VCaP (cell line): ENCODE measurements at regions not wholly inside any gene's neighbourhood (a gene's known extent, or its start where the extent isn't known, plus 50 kb on each side); places are given as distances from the start of the nearest gene placed in this dataset.

Source experiments
- H3K27ac ChIP-seq: fragments of 450-650 bp; 2 replicates; pipeline ENCODE4 v1.5.1; 2017
- TF ChIP-seq, protein P1 (sequence below): fragments of 450-650 bp; conservative IDR thresholded peaks from 2 replicates; pipeline ENCODE4 v1.5.1; 2017; ENCODE audit warnings: mild to moderate bottlenecking, moderate library complexity

DNA sequence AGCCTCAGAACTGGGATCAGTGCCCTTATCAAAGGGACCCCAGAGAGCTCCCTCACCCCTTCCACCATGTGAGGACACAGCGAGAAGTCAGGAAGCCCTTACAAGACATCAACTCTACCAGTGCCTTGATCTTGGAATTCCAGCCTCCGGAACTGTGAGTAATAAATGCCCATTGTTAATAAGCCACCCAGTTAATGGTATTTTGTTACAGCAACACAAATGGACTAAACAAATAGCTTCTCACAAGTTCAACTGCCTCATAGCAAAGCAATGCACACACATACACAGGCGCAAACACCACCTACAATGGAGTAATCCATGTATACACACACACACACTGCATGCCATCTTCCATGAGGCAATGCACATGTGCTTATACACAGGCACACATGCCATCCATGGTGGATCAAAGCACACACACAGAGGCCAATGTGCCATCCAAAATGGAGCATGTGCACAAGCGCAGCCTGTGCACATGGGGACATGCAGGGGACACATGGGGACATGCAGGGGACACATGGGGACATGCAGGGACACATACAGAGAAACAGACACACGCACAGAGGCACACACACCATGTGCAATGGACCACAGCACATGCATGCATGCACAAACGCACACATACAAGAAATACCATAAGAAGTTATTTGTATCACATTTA is 137.6 kb upstream of the TBL1X start:
- TF ChIP-seq, protein P1, sequence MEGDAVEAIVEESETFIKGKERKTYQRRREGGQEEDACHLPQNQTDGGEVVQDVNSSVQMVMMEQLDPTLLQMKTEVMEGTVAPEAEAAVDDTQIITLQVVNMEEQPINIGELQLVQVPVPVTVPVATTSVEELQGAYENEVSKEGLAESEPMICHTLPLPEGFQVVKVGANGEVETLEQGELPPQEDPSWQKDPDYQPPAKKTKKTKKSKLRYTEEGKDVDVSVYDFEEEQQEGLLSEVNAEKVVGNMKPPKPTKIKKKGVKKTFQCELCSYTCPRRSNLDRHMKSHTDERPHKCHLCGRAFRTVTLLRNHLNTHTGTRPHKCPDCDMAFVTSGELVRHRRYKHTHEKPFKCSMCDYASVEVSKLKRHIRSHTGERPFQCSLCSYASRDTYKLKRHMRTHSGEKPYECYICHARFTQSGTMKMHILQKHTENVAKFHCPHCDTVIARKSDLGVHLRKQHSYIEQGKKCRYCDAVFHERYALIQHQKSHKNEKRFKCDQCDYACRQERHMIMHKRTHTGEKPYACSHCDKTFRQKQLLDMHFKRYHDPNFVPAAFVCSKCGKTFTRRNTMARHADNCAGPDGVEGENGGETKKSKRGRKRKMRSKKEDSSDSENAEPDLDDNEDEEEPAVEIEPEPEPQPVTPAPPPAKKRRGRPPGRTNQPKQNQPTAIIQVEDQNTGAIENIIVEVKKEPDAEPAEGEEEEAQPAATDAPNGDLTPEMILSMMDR, result no peak
- H3K27ac ChIP-seq, result no peak overlapping the region

DNA sequence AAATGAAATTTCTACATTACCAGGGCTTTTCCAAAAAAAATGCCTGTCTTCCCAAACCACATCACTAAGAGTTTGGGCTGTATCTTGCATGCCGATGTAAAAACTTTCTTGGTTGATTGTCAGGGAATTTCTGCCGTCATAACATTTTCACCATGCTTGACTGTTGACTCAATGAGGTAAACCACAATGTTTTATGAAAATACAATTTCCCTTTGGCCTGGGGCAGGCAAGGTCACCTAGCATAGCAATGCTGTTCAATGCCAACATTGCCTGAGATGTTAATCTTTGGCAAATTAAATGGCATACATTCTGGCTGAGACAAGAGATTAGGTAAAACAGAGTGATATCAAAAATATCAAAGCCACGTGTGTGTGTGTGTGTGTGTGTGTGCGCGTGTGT is 137.1 kb upstream of the TBL1X start:
- H3K27ac ChIP-seq, result no peak overlapping the region

DNA sequence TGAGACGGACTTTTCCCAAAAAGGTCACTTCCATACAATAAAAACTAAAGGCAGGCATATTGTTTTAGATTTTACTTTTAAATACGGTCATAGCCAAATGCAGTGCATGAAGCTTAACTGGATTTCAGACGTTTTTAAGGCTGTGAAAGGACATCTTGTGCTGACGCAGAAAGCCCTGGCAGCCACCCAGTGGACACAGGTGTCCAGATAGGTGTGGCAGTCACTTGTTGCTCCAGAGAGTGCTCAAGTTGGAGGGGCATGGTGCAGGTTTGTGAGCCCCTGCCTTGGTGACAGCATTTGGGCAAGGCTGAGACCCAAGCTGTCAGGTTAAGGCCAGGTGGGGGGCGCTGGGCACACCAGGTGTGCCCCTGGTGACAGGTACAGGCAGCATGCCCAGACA is 135.8 kb upstream of the TBL1X start:
- TF ChIP-seq, protein P1, result no peak

More for the DNA sequence above, 137.1 kb upstream of the TBL1X start:
- TF ChIP-seq, protein P1, result no peak

DNA sequence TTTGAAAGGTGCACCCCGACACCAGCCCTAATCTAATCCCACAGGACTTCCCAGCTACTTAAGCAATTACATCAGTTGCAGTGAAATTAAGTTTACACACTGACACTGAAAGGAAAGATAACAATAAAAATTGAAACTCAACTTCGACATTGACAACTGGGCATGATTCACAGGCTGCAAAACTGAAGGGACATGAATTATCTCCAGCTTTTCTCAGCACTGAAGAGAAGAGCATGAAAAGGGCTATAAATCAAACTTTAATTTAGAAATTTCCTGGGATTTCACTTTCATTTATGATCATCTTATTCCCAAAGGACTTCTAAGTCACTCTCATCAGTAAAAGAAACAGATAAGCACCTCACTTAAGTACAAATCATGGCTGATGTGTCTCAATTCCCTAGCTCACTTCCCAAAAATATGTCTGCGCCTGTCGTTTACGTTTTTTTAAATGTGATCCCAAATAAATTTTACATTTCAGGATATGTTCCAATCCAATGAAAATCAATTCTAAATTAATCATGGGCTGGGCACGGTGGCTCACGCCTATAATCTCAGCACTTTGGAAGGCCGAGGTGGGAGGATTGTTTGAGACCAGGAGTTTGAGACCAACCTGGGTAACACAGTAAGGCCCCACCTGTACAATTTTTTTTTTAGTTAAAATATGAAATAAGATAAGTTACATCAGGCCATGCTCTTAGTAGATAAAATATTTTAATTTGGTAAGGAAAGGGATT is 134.4 kb upstream of the TBL1X start:
- TF ChIP-seq, protein P1, result no peak
- no peak overlapping the region for H3K27ac ChIP-seq

More for the DNA sequence above, 135.8 kb upstream of the TBL1X start:
- no peak overlapping the region for H3K27ac ChIP-seq

DNA sequence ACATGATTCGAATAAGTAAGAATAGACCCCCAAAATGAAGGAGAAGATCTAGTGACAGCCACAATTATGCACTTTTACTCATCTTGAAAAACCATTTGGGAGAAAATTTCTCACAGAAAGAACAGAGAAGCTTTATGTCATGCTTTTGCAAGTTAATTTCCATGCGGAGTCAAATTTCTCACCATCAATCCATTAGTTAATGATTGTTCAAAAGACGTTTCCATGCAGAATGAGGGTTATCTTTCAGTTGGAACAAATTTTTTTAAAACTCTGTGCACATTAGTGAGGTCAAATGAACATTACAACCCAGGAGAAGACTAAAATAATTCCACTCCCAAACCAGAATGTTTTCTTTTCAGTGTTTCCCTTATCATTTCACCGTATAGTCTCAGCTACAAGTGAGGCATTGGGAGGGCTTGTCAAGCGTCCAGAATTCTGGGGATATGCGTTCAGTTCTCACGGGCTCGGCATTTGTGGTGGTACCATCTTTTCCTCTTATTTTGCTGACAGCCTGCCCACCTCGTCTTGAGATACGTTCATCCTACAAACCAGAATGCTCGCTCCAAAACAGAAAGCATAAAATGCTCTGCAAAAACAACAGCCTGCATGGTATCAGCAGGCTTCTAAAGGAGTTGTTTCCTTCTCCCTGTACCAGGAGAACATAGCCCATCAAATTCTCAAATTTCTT is 130.8 kb upstream of the TBL1X start:
- H3K27ac ChIP-seq, result no peak overlapping the region
- TF ChIP-seq, protein P1, result no peak

DNA sequence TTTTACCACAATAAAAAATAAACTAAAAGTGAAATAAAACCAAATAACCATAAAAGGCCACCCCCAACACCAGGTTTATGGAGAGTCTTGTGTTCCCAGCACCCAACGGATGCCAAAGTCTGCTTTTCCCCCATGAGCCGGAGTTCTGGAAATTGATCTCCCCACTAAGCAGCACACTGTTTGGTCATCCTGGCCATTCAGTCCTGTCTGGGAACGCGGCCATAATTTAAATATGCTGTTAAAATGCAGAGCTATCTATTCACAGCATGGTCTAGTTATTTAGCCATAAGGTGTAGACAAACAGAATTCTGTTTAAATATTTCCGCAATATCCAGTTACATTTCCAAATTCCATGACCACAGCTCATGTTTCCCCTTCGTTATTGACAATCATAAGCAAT is 129.6 kb upstream of the TBL1X start:
- H3K27ac ChIP-seq, result no peak overlapping the region
- TF ChIP-seq, protein P1, result no peak

DNA sequence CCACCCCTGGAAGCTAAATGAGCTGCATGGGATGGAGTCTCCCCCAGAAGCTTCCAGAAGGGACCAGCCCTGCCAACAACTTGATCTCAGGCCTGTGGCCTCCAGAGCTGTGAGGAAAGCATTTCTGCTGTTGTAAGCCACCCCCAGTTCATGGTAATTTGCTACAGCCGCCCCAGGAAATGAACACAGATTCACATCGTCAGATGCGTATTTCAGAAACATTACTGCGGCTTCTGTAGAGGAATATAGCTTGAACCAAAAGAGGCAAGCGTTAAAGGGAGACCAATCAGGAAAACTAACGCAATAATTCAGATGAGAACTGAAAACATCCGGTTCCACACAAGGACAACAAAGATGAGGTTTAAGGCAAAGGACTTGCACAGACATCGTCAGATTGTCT is 128.4 kb upstream of the TBL1X start:
- TF ChIP-seq, protein P1, result no peak
- H3K27ac ChIP-seq, result no peak overlapping the region
